OCI-LY3 (cell line): ENCODE measurements at regions not wholly inside any gene's neighbourhood (a gene's known extent, or its start where the extent isn't known, plus 50 kb on each side); places are given as distances from the start of the nearest gene placed in this dataset.

Experiments
- EZH2phosphoT487 ChIP-seq: fragments of 200-600 bp; shearing (Covaris generic); IDR thresholded peaks from 2 replicates; pipeline ENCODE4 v1.6.1; 2018; ENCODE audit warnings: antibody characterized with exemption, mixed run types, low read depth
- TF ChIP-seq, protein P1 (sequence below): fragments of 200-600, 300-600 bp; sonication (generic); IDR thresholded peaks from 2 replicates; pipeline ENCODE4 v1.5.1; 2014; ENCODE audit warnings: antibody characterized with exemption, low read length, low read depth

DNA sequence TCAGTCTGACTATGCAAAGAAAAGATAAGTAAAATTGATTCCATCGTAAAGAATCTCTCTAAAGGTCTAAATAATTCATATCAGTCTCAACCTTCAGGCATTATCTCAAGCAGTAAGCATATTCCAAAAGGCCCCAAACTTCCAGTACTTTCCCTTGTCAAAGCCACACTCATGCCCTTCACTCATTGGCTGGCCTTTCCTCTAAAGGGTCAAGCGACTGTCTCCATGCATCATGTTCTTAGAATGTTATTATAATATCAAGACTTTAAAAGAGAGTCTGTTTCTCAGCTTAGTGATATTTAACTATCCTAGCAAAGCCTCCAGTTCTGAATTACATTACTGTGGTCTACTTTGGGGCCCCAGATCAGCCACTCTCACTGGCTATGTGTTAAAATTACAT lies 271.3 kb downstream of the MREG start:
- TF ChIP-seq, protein P1, sequence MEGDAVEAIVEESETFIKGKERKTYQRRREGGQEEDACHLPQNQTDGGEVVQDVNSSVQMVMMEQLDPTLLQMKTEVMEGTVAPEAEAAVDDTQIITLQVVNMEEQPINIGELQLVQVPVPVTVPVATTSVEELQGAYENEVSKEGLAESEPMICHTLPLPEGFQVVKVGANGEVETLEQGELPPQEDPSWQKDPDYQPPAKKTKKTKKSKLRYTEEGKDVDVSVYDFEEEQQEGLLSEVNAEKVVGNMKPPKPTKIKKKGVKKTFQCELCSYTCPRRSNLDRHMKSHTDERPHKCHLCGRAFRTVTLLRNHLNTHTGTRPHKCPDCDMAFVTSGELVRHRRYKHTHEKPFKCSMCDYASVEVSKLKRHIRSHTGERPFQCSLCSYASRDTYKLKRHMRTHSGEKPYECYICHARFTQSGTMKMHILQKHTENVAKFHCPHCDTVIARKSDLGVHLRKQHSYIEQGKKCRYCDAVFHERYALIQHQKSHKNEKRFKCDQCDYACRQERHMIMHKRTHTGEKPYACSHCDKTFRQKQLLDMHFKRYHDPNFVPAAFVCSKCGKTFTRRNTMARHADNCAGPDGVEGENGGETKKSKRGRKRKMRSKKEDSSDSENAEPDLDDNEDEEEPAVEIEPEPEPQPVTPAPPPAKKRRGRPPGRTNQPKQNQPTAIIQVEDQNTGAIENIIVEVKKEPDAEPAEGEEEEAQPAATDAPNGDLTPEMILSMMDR, result no peak
- no peak for TF ChIP-seq EZH2phosphoT487
